ENCODE measurements at regions not wholly inside any gene's neighbourhood (a gene's known extent, or its start where the extent isn't known, plus 50 kb on each side); places are given as distances from the start of the nearest gene placed in this dataset.

GRCh38 chr6:159098636-159099106 is 53.9 kb upstream of the TAGAP start:
- TF ChIP-seq, protein P1, sequence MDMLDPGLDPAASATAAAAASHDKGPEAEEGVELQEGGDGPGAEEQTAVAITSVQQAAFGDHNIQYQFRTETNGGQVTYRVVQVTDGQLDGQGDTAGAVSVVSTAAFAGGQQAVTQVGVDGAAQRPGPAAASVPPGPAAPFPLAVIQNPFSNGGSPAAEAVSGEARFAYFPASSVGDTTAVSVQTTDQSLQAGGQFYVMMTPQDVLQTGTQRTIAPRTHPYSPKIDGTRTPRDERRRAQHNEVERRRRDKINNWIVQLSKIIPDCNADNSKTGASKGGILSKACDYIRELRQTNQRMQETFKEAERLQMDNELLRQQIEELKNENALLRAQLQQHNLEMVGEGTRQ (IDR thresholded peaks at IDR 0.05; ENCODE audit: low read length), result no peak
- TF ChIP-seq, protein P2, sequence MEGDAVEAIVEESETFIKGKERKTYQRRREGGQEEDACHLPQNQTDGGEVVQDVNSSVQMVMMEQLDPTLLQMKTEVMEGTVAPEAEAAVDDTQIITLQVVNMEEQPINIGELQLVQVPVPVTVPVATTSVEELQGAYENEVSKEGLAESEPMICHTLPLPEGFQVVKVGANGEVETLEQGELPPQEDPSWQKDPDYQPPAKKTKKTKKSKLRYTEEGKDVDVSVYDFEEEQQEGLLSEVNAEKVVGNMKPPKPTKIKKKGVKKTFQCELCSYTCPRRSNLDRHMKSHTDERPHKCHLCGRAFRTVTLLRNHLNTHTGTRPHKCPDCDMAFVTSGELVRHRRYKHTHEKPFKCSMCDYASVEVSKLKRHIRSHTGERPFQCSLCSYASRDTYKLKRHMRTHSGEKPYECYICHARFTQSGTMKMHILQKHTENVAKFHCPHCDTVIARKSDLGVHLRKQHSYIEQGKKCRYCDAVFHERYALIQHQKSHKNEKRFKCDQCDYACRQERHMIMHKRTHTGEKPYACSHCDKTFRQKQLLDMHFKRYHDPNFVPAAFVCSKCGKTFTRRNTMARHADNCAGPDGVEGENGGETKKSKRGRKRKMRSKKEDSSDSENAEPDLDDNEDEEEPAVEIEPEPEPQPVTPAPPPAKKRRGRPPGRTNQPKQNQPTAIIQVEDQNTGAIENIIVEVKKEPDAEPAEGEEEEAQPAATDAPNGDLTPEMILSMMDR (IDR thresholded peaks at IDR 0.05; ENCODE audit: control extremely low read depth in 1 of 3, insufficient read depth in 1 of 3, low read depth in 1 of 3, low read length in 3 of 3), result no peak
- TF ChIP-seq SRF (IDR thresholded peaks at IDR 0.05; ENCODE audit: low read depth, low read length) (no peak), EP300 (IDR thresholded peaks at IDR 0.05; ENCODE audit: borderline replicate concordance in 1 of 2, low read depth in 2 of 2, low read length in 2 of 2) (no peak), E2F6 (IDR thresholded peaks at IDR 0.05) (no peak), POLR2A (IDR thresholded peaks at IDR 0.05; ENCODE audit: control extremely low read depth in 1 of 2, low read depth in 2 of 2, low read length in 2 of 2) (no peak), RXRA (IDR thresholded peaks at IDR 0.05; ENCODE audit: insufficient read depth, low read depth, low read length) (no peak)

All from H1 (cell line).